ENCODE measurements at regions not wholly inside any gene's neighbourhood (a gene's known extent, or its start where the extent isn't known, plus 50 kb on each side); places are given as distances from the start of the nearest gene placed in this dataset.
A peak's percentile ranks its signal among the peaks of the same experiment; 100 is the strongest.

- peak; percentile 73 for TF ChIP-seq CTCF (IDR thresholded peaks at IDR 0.05; ENCODE audit: insufficient read depth, low read length, severe bottlenecking)
- Histone ChIP-seq H3K36me3 (ENCODE audit: control insufficient read depth, insufficient read depth, low read length) (no peaks in the 10 kb centered on the region), H3K4me3 (ENCODE audit: low read depth, low read length) (no peak overlapping the region), H3K27me3 (ENCODE audit: control insufficient read depth, insufficient read depth, low read length) (no peaks in the 10 kb centered on the region)
- FAIRE-seq (no peak), DNase-seq (ENCODE audit: low read depth) (peak; percentile 76)
These were observed 333.7 kb downstream of the ELAVL2 start for GRCh38 chr9:23492126-23493002.

GRCh38 chr9:23493219-23493618 lies 332.8 kb downstream of the ELAVL2 start:
- H3K27me3 ChIP-seq (ENCODE audit: control insufficient read depth, insufficient read depth, low read length), result no peaks in the 10 kb centered on the region
- DNase-seq (ENCODE audit: low read depth) (no peak), FAIRE-seq (no peak)
- no peak overlapping the region for H3K4me3 ChIP-seq (ENCODE audit: low read depth, low read length)
- no peak for TF ChIP-seq CTCF (IDR thresholded peaks at IDR 0.05; ENCODE audit: insufficient read depth, low read length, severe bottlenecking)
- no peaks in the 10 kb centered on the region for H3K36me3 ChIP-seq (ENCODE audit: control insufficient read depth, insufficient read depth, low read length)

- H3K4me3 ChIP-seq (ENCODE audit: low read depth, low read length), result no peak overlapping the region
- no peak for TF ChIP-seq CTCF (IDR thresholded peaks at IDR 0.05; ENCODE audit: insufficient read depth, low read length, severe bottlenecking)
- H3K27me3 ChIP-seq (ENCODE audit: control insufficient read depth, insufficient read depth, low read length), result no peaks in the 10 kb centered on the region
- FAIRE-seq, result no peak
- no peaks in the 10 kb centered on the region for H3K36me3 ChIP-seq (ENCODE audit: control insufficient read depth, insufficient read depth, low read length)
- DNase-seq (ENCODE audit: low read depth), result no peak
These were observed 329.4 kb downstream of the ELAVL2 start for GRCh38 chr9:23496489-23497136.

GRCh38 chr9:23497137-23497504 lies 328.9 kb downstream of the ELAVL2 start:
- no peaks in the 10 kb centered on the region for H3K36me3 ChIP-seq (ENCODE audit: control insufficient read depth, insufficient read depth, low read length)
- no peak for TF ChIP-seq CTCF (IDR thresholded peaks at IDR 0.05; ENCODE audit: insufficient read depth, low read length, severe bottlenecking)
- DNase-seq (ENCODE audit: low read depth) (no peak), FAIRE-seq (no peak)
- H3K27me3 ChIP-seq (ENCODE audit: control insufficient read depth, insufficient read depth, low read length), result no peaks in the 10 kb centered on the region
- H3K4me3 ChIP-seq (ENCODE audit: low read depth, low read length), result no peak overlapping the region

GRCh38 chr9:23502004-23502403 lies 324.0 kb downstream of the ELAVL2 start:
- H3K27me3 ChIP-seq (ENCODE audit: control insufficient read depth, insufficient read depth, low read length), result no peaks in the 10 kb centered on the region
- no peaks in the 10 kb centered on the region for H3K36me3 ChIP-seq (ENCODE audit: control insufficient read depth, insufficient read depth, low read length)
- no peak for DNase-seq (ENCODE audit: low read depth)
- FAIRE-seq, result no peak
- H3K4me3 ChIP-seq (ENCODE audit: low read depth, low read length), result no peak overlapping the region
- TF ChIP-seq CTCF (IDR thresholded peaks at IDR 0.05; ENCODE audit: insufficient read depth, low read length, severe bottlenecking), result no peak
